H1 (cell line): ENCODE measurements at regions not wholly inside any gene's neighbourhood (a gene's known extent, or its start where the extent isn't known, plus 50 kb on each side); places are given as distances from the start of the nearest gene placed in this dataset.
"Not testable (repeated sequence)": the region's sequence is repeated elsewhere in the genome, so short reads cannot be mapped to it uniquely, and the experiment has no call there.

ENCODE experiments used
- CTCF ChIA-PET: fragments of 300-600 bp; sonication (Branson Sonifier 250); formaldehyde crosslinking; loops from one replicate; lab custom pipeline; 2021; ENCODE audit not compliant: partially characterized antibody; lab: Charles Lee
- POLR2A ChIA-PET: fragments of 300-600 bp; sonication (Branson Sonifier 250); formaldehyde crosslinking; loops from one replicate; lab custom pipeline; 2021; ENCODE audit warnings: inconsistent platforms; ENCODE audit not compliant: partially characterized antibody; lab: Charles Lee
- DNase-seq, 2 experiments: peaks; one replicate each; pipeline versions ENCODE4 v3.0.0 to v3.0.0-alpha.2; 2010 to 2022; ENCODE audit warnings: low spot score in 2 of 2, low read depth in 1 of 2, mixed read lengths in 1 of 2
- FAIRE-seq: peaks from 2 replicates; lab custom pipeline; 2011; peaks lifted over from hg19 to GRCh38; lab: Jason Lieb, UNC
- H2AFZ ChIP-seq: 2 replicates; pipeline ENCODE4 v1.8.1; 2012; ENCODE audit warnings: low read length, inconsistent platforms
- H2AK5ac ChIP-seq: 2 replicates; pipeline ENCODE4 v1.6.1; 2013; ENCODE audit warnings: low read depth, low read length
- H2BK120ac ChIP-seq: replicated peaks from 2 replicates; pipeline ENCODE3; 2013; ENCODE audit warnings: low read depth, low read length, inconsistent platforms
- H2BK12ac ChIP-seq: 2 replicates; pipeline ENCODE4 v1.6.1; 2013; ENCODE audit warnings: low read depth, low read length
- H2BK15ac ChIP-seq: 2 replicates; pipeline ENCODE4 v1.6.1; 2013; ENCODE audit warnings: low read length
- H2BK20ac ChIP-seq: 2 replicates; pipeline ENCODE4 v1.6.1; 2013; ENCODE audit warnings: low read length
- H2BK5ac ChIP-seq: 2 replicates; pipeline ENCODE4 v1.6.1; 2013; ENCODE audit warnings: low read depth, low read length
- H3K14ac ChIP-seq: 2 replicates; pipeline ENCODE4 v1.6.1; 2013; ENCODE audit warnings: inconsistent platforms; ENCODE audit not compliant: insufficient read length
- H3K18ac ChIP-seq: 2 replicates; pipeline ENCODE4 v1.6.1; 2013; ENCODE audit warnings: low read length; ENCODE audit errors: extremely low read depth
- H3K23ac ChIP-seq: 2 replicates; pipeline ENCODE4 v1.6.1; 2013; ENCODE audit warnings: inconsistent platforms; ENCODE audit not compliant: insufficient read length
- H3K23me2 ChIP-seq: 2 replicates; pipeline ENCODE4 v1.6.1; 2013; ENCODE audit warnings: low read depth, low read length
- H3K27ac ChIP-seq: 2 replicates; pipeline ENCODE4 v1.6.1; 2011; ENCODE audit warnings: low read depth, low read length, inconsistent platforms
- H3K27me3 ChIP-seq, 4 experiments: replicated peaks in 1 of 4; 1 replicate in 1 of 4; 2 replicates in 3 of 4; pipeline versions ENCODE4 v1.6.1 to v1.8.1; 2011 to 2013; ENCODE audit warnings: low read length in 3 of 4, mild to moderate bottlenecking in 3 of 4, inconsistent platforms in 2 of 4, mixed read lengths in 2 of 4, moderate library complexity in 1 of 4; ENCODE audit not compliant: control insufficient read depth in 3 of 4, insufficient read depth in 3 of 4; ENCODE audit errors: extremely low read depth in 1 of 4
- H3K36me3 ChIP-seq, 4 experiments: 2 replicates each; pipeline versions ENCODE4 v1.6.1 to v1.8.1; 2011 to 2013; ENCODE audit warnings: mild to moderate bottlenecking in 4 of 4, low read length in 3 of 4, moderate library complexity in 2 of 4, control low read depth in 1 of 4, inconsistent platforms in 1 of 4; ENCODE audit not compliant: insufficient read depth in 4 of 4, control insufficient read depth in 2 of 4
- H3K4ac ChIP-seq: replicated peaks from 2 replicates; pipeline ENCODE3; 2013; ENCODE audit warnings: low read length, low read depth, mixed read lengths, inconsistent platforms; ENCODE audit not compliant: insufficient read length
- H3K4me1 ChIP-seq, 4 experiments: replicated peaks in 1 of 4; 1 replicate in 1 of 4; 2 replicates in 3 of 4; pipeline versions ENCODE4 v1.6.1 to v1.8.1; 2011 to 2013; ENCODE audit warnings: low read length in 3 of 4, inconsistent platforms in 2 of 4, mixed read lengths in 1 of 4; ENCODE audit not compliant: insufficient read depth in 4 of 4, control insufficient read depth in 3 of 4
- H3K4me2 ChIP-seq, 2 experiments: 2 replicates each; pipeline versions ENCODE4 v1.6.1 to v1.8.1; 2011 to 2013; ENCODE audit warnings: low read depth in 2 of 2, low read length in 2 of 2, control low read depth in 1 of 2, inconsistent platforms in 1 of 2, mild to moderate bottlenecking in 1 of 2; ENCODE audit not compliant: insufficient read depth in 1 of 2
- H3K4me3 ChIP-seq, 4 experiments: fragments of 200-600, 300-600 bp in 1 of 4; sonication (generic), shearing (Covaris generic), sonication (Bioruptor Twin) in 1 of 4; 2 replicates each; pipeline versions ENCODE4 v1.5.1 to v1.8.1; 2011 to 2016; ENCODE audit warnings: low read length in 4 of 4, low read depth in 3 of 4, control low read depth in 2 of 4, inconsistent platforms in 2 of 4, mild to moderate bottlenecking in 2 of 4, mixed read lengths in 1 of 4, moderate library complexity in 1 of 4; ENCODE audit not compliant: insufficient read depth in 2 of 4; ENCODE audit errors: extremely low read depth in 1 of 4
- H3K56ac ChIP-seq: replicated peaks from 2 replicates; pipeline ENCODE3; 2013; ENCODE audit warnings: low read depth, mild to moderate bottlenecking, mixed read lengths, low read length, inconsistent platforms; ENCODE audit not compliant: insufficient read length
- H3K79me1 ChIP-seq: 2 replicates; pipeline ENCODE4 v1.6.1; 2013; ENCODE audit warnings: low read depth, low read length, control low read depth
- H3K79me2 ChIP-seq, 2 experiments: 2 replicates each; pipeline versions ENCODE4 v1.6.1 to v1.8.1; 2012 to 2013; ENCODE audit warnings: low read length in 2 of 2, mild to moderate bottlenecking in 2 of 2, inconsistent platforms in 1 of 2; ENCODE audit not compliant: insufficient read depth in 2 of 2, control insufficient read depth in 1 of 2
- H3K9ac ChIP-seq, 4 experiments: replicated peaks in 1 of 4; 1 replicate in 1 of 4; 2 replicates in 3 of 4; pipeline versions ENCODE4 v1.6.1 to v1.8.1; 2011 to 2013; ENCODE audit warnings: low read depth in 3 of 4, low read length in 3 of 4, control low read depth in 2 of 4, mild to moderate bottlenecking in 2 of 4, moderate library complexity in 2 of 4, inconsistent platforms in 1 of 4; ENCODE audit errors: extremely low read depth in 1 of 4
- H3K9me3 ChIP-seq, 2 experiments: 2 replicates each; pipeline versions ENCODE4 v1.6.1 to v1.8.1; 2012 to 2013; ENCODE audit warnings: mild to moderate bottlenecking in 2 of 2, moderate library complexity in 2 of 2, control low read depth in 1 of 2, inconsistent platforms in 1 of 2, low read depth in 1 of 2, low read length in 1 of 2, mixed read lengths in 1 of 2; ENCODE audit not compliant: insufficient read depth in 2 of 2
- H4K20me1 ChIP-seq, 2 experiments: replicated peaks in 1 of 2; 2 replicates each; pipeline versions ENCODE3 to v1.8.1; 2011 to 2013; ENCODE audit warnings: inconsistent platforms in 2 of 2, low read length in 2 of 2, mild to moderate bottlenecking in 1 of 2; ENCODE audit not compliant: insufficient read depth in 2 of 2, control insufficient read depth in 1 of 2
- H4K5ac ChIP-seq: 2 replicates; pipeline ENCODE4 v1.6.1; 2013; ENCODE audit warnings: low read length, low read depth, mixed read lengths, inconsistent platforms; ENCODE audit not compliant: insufficient read length
- H4K8ac ChIP-seq: 2 replicates; pipeline ENCODE4 v1.8.0; 2013; ENCODE audit warnings: mild to moderate bottlenecking, moderate library complexity, low read length, inconsistent platforms; ENCODE audit not compliant: insufficient read depth; ENCODE audit errors: extremely low read depth
- H4K91ac ChIP-seq: replicated peaks from 2 replicates; pipeline ENCODE3; 2013; ENCODE audit warnings: low read length, mixed read lengths, inconsistent platforms; ENCODE audit not compliant: insufficient read length
- WGBS, 2 experiments: shearing (Covaris generic) in 1 of 2; methylation state at CpG; one replicate each; pipeline versions ENCODE4 v1.1.6 to v1.1.7; 2013 to 2015; ENCODE audit warnings: low lambda C conversion rate in 2 of 2, mixed read lengths in 2 of 2, inconsistent platforms in 1 of 2, low coverage in 1 of 2, missing lambda C conversion rate in 1 of 2; ENCODE audit not compliant: insufficient replicate concordance in 2 of 2, insufficient coverage in 1 of 2, insufficient read length in 1 of 2; ENCODE audit errors: extremely low coverage in 1 of 2, missing lambda C conversion rate in 1 of 2; 5-methylcytosine and 5-hydroxymethylcytosine counted together

DNA sequence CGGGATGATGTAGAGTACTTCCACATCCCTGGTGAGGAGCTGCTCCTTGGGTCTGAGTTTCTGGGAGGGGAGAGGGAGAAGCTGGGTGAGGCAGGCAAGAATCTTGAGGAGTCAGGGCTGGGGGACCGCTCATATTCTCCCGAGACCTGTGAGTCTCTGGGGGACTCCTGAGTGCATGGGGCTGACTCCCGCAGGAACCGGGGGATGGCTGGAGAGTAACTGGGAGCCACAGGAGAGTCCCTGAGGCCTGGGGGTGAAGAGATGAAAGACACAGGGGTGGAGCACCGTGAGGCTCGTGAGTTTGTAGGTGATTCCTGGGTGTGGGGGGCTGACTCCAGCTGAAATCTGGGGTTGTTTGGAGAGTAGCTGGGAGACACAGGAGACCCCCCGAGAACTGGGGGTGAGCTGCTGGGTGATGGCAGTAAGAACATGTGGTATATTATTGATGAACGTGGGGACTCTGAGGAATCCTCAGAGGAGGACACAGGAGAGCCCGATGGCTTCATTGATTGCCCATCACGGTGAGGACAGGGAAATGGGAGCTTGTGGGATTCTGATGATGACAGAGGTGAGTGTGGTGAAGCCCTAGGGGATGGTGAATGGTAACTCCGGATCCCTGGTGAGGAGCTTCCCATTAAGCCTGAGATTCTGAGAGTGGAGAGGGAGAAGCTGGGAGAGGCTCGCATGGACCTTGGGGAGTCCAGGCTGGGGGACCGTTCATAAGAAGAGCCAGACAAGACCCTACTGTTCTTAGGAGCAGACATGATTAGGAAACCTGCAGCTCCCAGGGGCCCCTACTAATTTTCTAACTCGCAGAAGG lies 301.1 kb downstream of the CWH43 start:
- H2BK15ac ChIP-seq, POLR2A ChIA-PET, H3K23ac ChIP-seq, H3K4me3 ChIP-seq, H3K56ac ChIP-seq, CTCF ChIA-PET, H3K23me2 ChIP-seq, H4K5ac ChIP-seq, H3K9ac ChIP-seq, DNase-seq, H3K79me2 ChIP-seq, H4K8ac ChIP-seq, H4K91ac ChIP-seq, H2BK120ac ChIP-seq, H3K27ac ChIP-seq, H3K14ac ChIP-seq, H2BK12ac ChIP-seq, H3K4me2 ChIP-seq, H3K4ac ChIP-seq, H3K27me3 ChIP-seq, H2AFZ ChIP-seq, H3K4me1 ChIP-seq, H3K18ac ChIP-seq, FAIRE-seq, H2BK20ac ChIP-seq, H3K36me3 ChIP-seq, H2AK5ac ChIP-seq, H3K79me1 ChIP-seq, H2BK5ac ChIP-seq, H4K20me1 ChIP-seq: not testable (repeated sequence)
- H3K9me3 ChIP-seq, result peaks cover 20 to 23% of the 10 kb centered on the region in 2 experiments
- WGBS, 2 experiments, result 83% methylated on average over 15 of the region's 15 CpGs; no CpG with 5 or more reads in 1 of the 2 experiments

DNA sequence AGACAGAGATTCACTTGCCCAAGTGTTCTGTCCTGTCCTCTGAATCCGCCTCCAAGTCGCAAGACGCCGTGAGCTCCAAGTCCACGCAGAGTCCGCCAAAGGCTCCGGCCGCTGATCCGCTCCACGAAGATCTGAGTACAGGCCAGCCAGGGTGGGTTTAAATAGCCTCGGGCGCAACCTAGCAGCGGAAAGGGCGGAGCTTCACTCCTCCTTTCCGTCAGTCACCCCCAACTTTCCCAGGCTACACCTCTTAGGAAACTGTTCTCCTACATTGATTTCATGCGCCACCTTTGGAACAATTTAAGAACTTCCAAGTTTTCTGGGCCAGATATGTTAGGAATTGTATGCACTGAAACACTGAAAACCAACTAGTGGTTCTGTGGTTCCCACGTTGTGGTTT lies 301.8 kb downstream of the CWH43 start:
- H3K79me1 ChIP-seq, H3K4me2 ChIP-seq, H3K4me1 ChIP-seq, POLR2A ChIA-PET, H4K5ac ChIP-seq, H3K4ac ChIP-seq, H2BK15ac ChIP-seq, H2AK5ac ChIP-seq, CTCF ChIA-PET, H4K8ac ChIP-seq, H3K56ac ChIP-seq, H3K14ac ChIP-seq, H3K4me3 ChIP-seq, DNase-seq, H4K20me1 ChIP-seq, H2BK5ac ChIP-seq, H2AFZ ChIP-seq, H3K9ac ChIP-seq, H4K91ac ChIP-seq, H3K36me3 ChIP-seq, H3K23me2 ChIP-seq, H3K79me2 ChIP-seq, H3K27ac ChIP-seq, H3K27me3 ChIP-seq, H2BK20ac ChIP-seq, H2BK12ac ChIP-seq, H3K18ac ChIP-seq, H2BK120ac ChIP-seq, H3K23ac ChIP-seq, FAIRE-seq: not testable (repeated sequence)
- peaks cover 20 to 23% of the 10 kb centered on the region in 2 experiments for H3K9me3 ChIP-seq
- WGBS, 2 experiments, result 84% methylated on average over 17 of the region's 17 CpGs; no CpG with 5 or more reads in 1 of the 2 experiments
